ENCODE measurements at regions not wholly inside any gene's neighbourhood (a gene's known extent, or its start where the extent isn't known, plus 50 kb on each side); places are given as distances from the start of the nearest gene placed in this dataset.

DNA sequence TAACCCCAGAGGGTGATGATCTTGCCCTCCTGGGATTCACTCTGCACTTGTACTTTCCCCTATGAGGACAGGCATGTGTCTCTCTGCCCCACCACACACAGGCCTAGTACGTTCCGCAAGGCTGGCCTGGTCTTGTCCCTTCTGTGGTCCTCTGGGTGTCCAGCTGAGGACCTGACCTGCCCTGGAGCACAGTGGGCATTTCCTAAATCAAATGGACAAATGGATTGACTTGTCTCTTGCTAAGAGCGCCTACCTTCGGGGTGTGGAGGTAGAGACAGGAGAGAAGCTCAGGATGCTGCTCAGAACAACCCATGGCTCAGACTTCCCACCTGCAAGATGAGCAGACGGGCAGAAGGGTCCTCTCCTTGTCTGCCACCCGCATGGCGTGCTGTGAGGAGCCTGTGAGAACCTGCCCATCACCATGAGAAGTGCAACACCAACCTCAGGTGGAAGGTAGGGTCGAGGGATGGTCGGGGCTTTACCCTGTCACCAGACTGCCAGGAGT, 133.6 kb downstream of the MYCN start:
- Mint-ChIP-seq H3K36me3 (ENCODE audit: low read depth) (no peaks in the 10 kb centered on the region), H3K4me3 (ENCODE audit: low read depth) (no peak overlapping the region), H3K4me1 (ENCODE audit: low read depth) (no peaks in the 10 kb centered on the region), H3K27ac (no peak overlapping the region), H3K9me3 (no peaks in the 10 kb centered on the region), H3K27me3 (ENCODE audit: low read depth) (no peaks in the 10 kb centered on the region)
- intact Hi-C loops (cut with micrococcal nuclease) = no loop called here
- no peak for DNase-seq (ENCODE audit: low spot score)

- H3K27ac Mint-ChIP-seq = no peak overlapping the region
- intact Hi-C loops (cut with micrococcal nuclease) = no loop called here
- no peaks in the 10 kb centered on the region for H3K27me3 Mint-ChIP-seq (ENCODE audit: low read depth)
- no peaks in the 10 kb centered on the region for H3K4me1 Mint-ChIP-seq (ENCODE audit: low read depth)
- no peaks in the 10 kb centered on the region for H3K9me3 Mint-ChIP-seq
- H3K4me3 Mint-ChIP-seq (ENCODE audit: low read depth) = no peak overlapping the region
- H3K36me3 Mint-ChIP-seq (ENCODE audit: low read depth) = no peaks in the 10 kb centered on the region
- DNase-seq (ENCODE audit: low spot score) = no peak
Measured at GRCh38 chr2:16073471-16073870, 133.1 kb downstream of the MYCN start.

GRCh38 chr2:16072638-16073290, 132.4 kb downstream of the MYCN start:
- Mint-ChIP-seq H3K4me3 (ENCODE audit: low read depth) (no peak overlapping the region), H3K36me3 (ENCODE audit: low read depth) (no peaks in the 10 kb centered on the region), H3K27me3 (ENCODE audit: low read depth) (no peaks in the 10 kb centered on the region), H3K9me3 (no peaks in the 10 kb centered on the region), H3K27ac (no peak overlapping the region), H3K4me1 (ENCODE audit: low read depth) (no peaks in the 10 kb centered on the region)
- DNase-seq (ENCODE audit: low spot score) = no peak
- intact Hi-C loops (cut with micrococcal nuclease) = no loop called here

GRCh38 chr2:16071865-16072637, 131.7 kb downstream of the MYCN start:
- DNase-seq (ENCODE audit: low spot score) = no peak
- Mint-ChIP-seq H3K27ac (no peak overlapping the region), H3K27me3 (ENCODE audit: low read depth) (no peaks in the 10 kb centered on the region), H3K36me3 (ENCODE audit: low read depth) (no peaks in the 10 kb centered on the region), H3K9me3 (no peaks in the 10 kb centered on the region), H3K4me1 (ENCODE audit: low read depth) (no peaks in the 10 kb centered on the region), H3K4me3 (ENCODE audit: low read depth) (no peak overlapping the region)
- intact Hi-C loops (cut with micrococcal nuclease) = no loop called here

GRCh38 chr2:16071039-16071864, 130.9 kb downstream of the MYCN start:
- no peaks in the 10 kb centered on the region for H3K4me1 Mint-ChIP-seq (ENCODE audit: low read depth)
- H3K27ac Mint-ChIP-seq = no peak overlapping the region
- no peaks in the 10 kb centered on the region for H3K36me3 Mint-ChIP-seq (ENCODE audit: low read depth)
- intact Hi-C loops (cut with micrococcal nuclease) = no loop called here
- H3K4me3 Mint-ChIP-seq (ENCODE audit: low read depth) = no peak overlapping the region
- H3K27me3 Mint-ChIP-seq (ENCODE audit: low read depth) = no peaks in the 10 kb centered on the region
- no peaks in the 10 kb centered on the region for H3K9me3 Mint-ChIP-seq
- DNase-seq (ENCODE audit: low spot score) = no peak

DNA sequence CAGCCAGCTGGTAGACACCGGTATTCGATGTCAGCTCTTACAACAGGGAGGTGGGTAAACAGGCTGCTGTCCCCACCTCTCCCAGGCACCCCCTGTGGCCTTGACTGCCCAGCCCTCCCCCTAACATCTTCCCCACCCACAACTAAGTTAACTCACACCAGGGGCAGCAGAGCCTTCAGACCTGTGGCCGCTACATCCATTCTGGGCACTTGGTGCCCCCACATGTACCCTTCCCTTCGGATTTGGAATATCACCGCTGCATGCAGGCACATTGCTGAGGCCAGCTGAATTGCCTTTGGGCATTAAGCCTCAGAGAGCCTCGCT, 130.3 kb downstream of the MYCN start:
- intact Hi-C loops (cut with micrococcal nuclease) = no loop called here
- H3K9me3 Mint-ChIP-seq = no peaks in the 10 kb centered on the region
- H3K27me3 Mint-ChIP-seq (ENCODE audit: low read depth) = no peaks in the 10 kb centered on the region
- no peaks in the 10 kb centered on the region for H3K36me3 Mint-ChIP-seq (ENCODE audit: low read depth)
- DNase-seq (ENCODE audit: low spot score) = no peak
- H3K4me1 Mint-ChIP-seq (ENCODE audit: low read depth) = no peaks in the 10 kb centered on the region
- no peak overlapping the region for H3K4me3 Mint-ChIP-seq (ENCODE audit: low read depth)
- H3K27ac Mint-ChIP-seq = no peak overlapping the region

GRCh38 chr2:16069933-16070647, 129.7 kb downstream of the MYCN start:
- no peak overlapping the region for H3K27ac Mint-ChIP-seq
- H3K36me3 Mint-ChIP-seq (ENCODE audit: low read depth) = no peaks in the 10 kb centered on the region
- H3K4me1 Mint-ChIP-seq (ENCODE audit: low read depth) = no peaks in the 10 kb centered on the region
- H3K4me3 Mint-ChIP-seq (ENCODE audit: low read depth) = no peak overlapping the region
- intact Hi-C loops (cut with micrococcal nuclease) = no loop called here
- no peak for DNase-seq (ENCODE audit: low spot score)
- no peaks in the 10 kb centered on the region for H3K9me3 Mint-ChIP-seq
- no peaks in the 10 kb centered on the region for H3K27me3 Mint-ChIP-seq (ENCODE audit: low read depth)

- no peaks in the 10 kb centered on the region for H3K4me1 Mint-ChIP-seq (ENCODE audit: low read depth)
- intact Hi-C loops (cut with micrococcal nuclease) = no loop called here
- H3K27ac Mint-ChIP-seq = no peak overlapping the region
- DNase-seq (ENCODE audit: low spot score) = no peak
- H3K4me3 Mint-ChIP-seq (ENCODE audit: low read depth) = no peak overlapping the region
- H3K27me3 Mint-ChIP-seq (ENCODE audit: low read depth) = no peaks in the 10 kb centered on the region
- H3K9me3 Mint-ChIP-seq = peaks cover 4% of the 10 kb centered on the region
- H3K36me3 Mint-ChIP-seq (ENCODE audit: low read depth) = no peaks in the 10 kb centered on the region
Measured at GRCh38 chr2:16069663-16069932, 129.2 kb downstream of the MYCN start.

GRCh38 chr2:16068552-16068940, 128.2 kb downstream of the MYCN start:
- H3K27me3 Mint-ChIP-seq (ENCODE audit: low read depth) = no peaks in the 10 kb centered on the region
- H3K4me1 Mint-ChIP-seq (ENCODE audit: low read depth) = no peaks in the 10 kb centered on the region
- H3K27ac Mint-ChIP-seq = no peak overlapping the region
- peaks cover 12% of the 10 kb centered on the region for H3K9me3 Mint-ChIP-seq
- intact Hi-C loops (cut with micrococcal nuclease) = no loop called here
- H3K4me3 Mint-ChIP-seq (ENCODE audit: low read depth) = no peak overlapping the region
- DNase-seq (ENCODE audit: low spot score) = no peak
- no peaks in the 10 kb centered on the region for H3K36me3 Mint-ChIP-seq (ENCODE audit: low read depth)

DNA sequence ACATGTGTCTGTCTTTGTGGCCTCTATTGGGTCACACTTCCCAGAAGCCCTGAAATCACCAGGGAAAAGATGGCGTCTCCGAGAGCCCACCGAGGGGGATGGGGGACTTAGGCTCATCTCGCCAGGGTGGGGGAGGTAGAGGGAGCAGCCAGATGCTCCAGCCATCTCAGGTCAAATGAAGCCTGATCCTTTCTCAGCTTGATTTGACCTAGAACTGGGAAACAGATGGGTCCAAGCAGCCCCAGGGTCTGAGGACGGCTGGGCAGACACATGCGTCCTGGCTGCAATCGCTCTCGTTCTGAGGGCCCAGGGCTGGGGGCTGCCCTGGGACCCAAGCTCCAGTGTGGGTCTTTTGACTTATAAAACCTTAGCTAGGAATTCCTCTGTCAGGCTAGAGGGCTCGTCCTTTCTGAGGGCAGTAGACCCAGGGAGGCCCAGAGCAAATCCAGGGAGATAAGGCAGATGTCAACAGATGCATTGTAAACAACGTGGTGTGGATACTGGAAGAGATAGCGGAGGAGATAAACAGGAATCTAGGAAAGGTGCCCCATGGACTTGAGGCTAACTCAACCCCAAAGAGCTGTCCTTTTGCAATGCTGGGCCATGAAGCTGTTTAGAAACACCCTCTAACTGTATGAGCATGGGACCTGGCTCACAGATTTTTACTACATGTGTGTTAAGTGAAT, 127.7 kb downstream of the MYCN start:
- Mint-ChIP-seq H3K4me1 (ENCODE audit: low read depth) (no peaks in the 10 kb centered on the region), H3K9me3 (peaks cover 12% of the 10 kb centered on the region), H3K27ac (no peak overlapping the region), H3K27me3 (ENCODE audit: low read depth) (no peaks in the 10 kb centered on the region), H3K36me3 (ENCODE audit: low read depth) (no peaks in the 10 kb centered on the region), H3K4me3 (ENCODE audit: low read depth) (no peak overlapping the region)
- intact Hi-C loops (cut with micrococcal nuclease) = no loop called here
- DNase-seq (ENCODE audit: low spot score) = no peak

DNA sequence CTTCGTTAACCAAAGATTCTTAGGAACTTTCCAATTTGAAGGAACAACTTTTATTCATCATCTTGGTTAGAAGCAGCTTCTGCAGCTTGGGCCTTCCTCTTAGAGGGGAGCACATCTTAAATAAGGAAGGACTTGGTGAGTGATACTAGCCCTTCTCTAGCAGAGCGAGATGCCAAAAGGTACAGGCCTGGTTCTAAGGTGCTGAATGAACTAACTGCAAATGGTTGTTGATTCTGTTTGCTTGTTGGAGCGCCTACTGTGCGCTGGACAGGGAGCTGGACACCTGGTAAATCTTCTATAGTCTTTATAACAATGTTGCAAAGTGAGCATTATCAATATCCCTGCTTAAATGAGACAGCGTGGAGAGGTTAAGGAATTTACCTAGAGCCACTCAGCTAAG, 127.1 kb downstream of the MYCN start:
- Mint-ChIP-seq H3K36me3 (ENCODE audit: low read depth) (no peaks in the 10 kb centered on the region), H3K4me1 (ENCODE audit: low read depth) (no peaks in the 10 kb centered on the region), H3K27me3 (ENCODE audit: low read depth) (no peaks in the 10 kb centered on the region), H3K27ac (no peak overlapping the region), H3K4me3 (ENCODE audit: low read depth) (no peak overlapping the region), H3K9me3 (peaks cover 16% of the 10 kb centered on the region)
- intact Hi-C loops (cut with micrococcal nuclease) = no loop called here
- no peak for DNase-seq (ENCODE audit: low spot score)

- Mint-ChIP-seq H3K4me1 (ENCODE audit: low read depth) (no peaks in the 10 kb centered on the region), H3K27me3 (ENCODE audit: low read depth) (no peaks in the 10 kb centered on the region), H3K27ac (no peak overlapping the region), H3K4me3 (ENCODE audit: low read depth) (no peak overlapping the region), H3K9me3 (peaks cover 21% of the 10 kb centered on the region), H3K36me3 (ENCODE audit: low read depth) (no peaks in the 10 kb centered on the region)
- intact Hi-C loops (cut with micrococcal nuclease) = no loop called here
- no peak for DNase-seq (ENCODE audit: low spot score)
Measured at GRCh38 chr2:16067037-16067406, 126.7 kb downstream of the MYCN start.

Data from activated T-helper 2 cell treated with anti-CD3 and anti-CD28 coated beads, Interferon-gamma antibody, Interleukin-2, Interleukin-4, amounts not matched to agents 10 μg/mL and 5 μg/mL and 100 μg/mL, durations not matched to agents 14 hours and 24 hours and 36 hours (primary cell).